WERI-Rb-1 (cell line): ENCODE measurements at regions not wholly inside any gene's neighbourhood (a gene's known extent, or its start where the extent isn't known, plus 50 kb on each side); places are given as distances from the start of the nearest gene placed in this dataset.

Experiments
- DNase-seq: peaks from one replicate; pipeline ENCODE4 v3.0.0-alpha.2; 2020
- H3K27ac ChIP-seq: fragments of 250-450 bp; sonication (Bioruptor Pico); 2 replicates; pipeline ENCODE4 v1.5.1; 2020; ENCODE audit warnings: mild to moderate bottlenecking, moderate library complexity
- H3K27me3 ChIP-seq: fragments of 250-450 bp; sonication (Bioruptor Pico); 2 replicates; pipeline ENCODE4 v1.5.1; 2021; ENCODE audit warnings: mild to moderate bottlenecking, low read depth, moderate library complexity; ENCODE audit not compliant: insufficient read depth, severe bottlenecking
- H3K36me3 ChIP-seq: fragments of 250-450 bp; sonication (Bioruptor Pico); 2 replicates; pipeline ENCODE4 v1.5.1; 2020; ENCODE audit warnings: mild to moderate bottlenecking, moderate library complexity
- H3K4me3 ChIP-seq: 2 replicates; pipeline ENCODE4 v1.5.1; 2011; ENCODE audit warnings: low read depth, mild to moderate bottlenecking, control low read depth, low read length
- H3K9me3 ChIP-seq: fragments of 250-450 bp; sonication (Bioruptor Pico); 2 replicates; pipeline ENCODE4 v1.5.1; 2021; ENCODE audit warnings: mild to moderate bottlenecking, moderate library complexity; ENCODE audit not compliant: severe bottlenecking
- CTCF ChIP-seq: IDR thresholded peaks from 2 replicates; pipeline ENCODE4 v1.5.1; 2011; ENCODE audit warnings: low read depth, mild to moderate bottlenecking, control low read depth, inconsistent platforms, low read length

GRCh38 chr5:166024970-166025369, 2266.5 kb upstream of the WWC1 start:
- Histone ChIP-seq H3K4me3 (no peak overlapping the region), H3K27me3 (no peaks in the 10 kb centered on the region), H3K36me3 (no peaks in the 10 kb centered on the region), H3K9me3 (no peaks in the 10 kb centered on the region), H3K27ac (no peak overlapping the region)
- no peak for DNase-seq
- no peak for TF ChIP-seq CTCF

GRCh38 chr5:166027582-166027981, 2263.9 kb upstream of the WWC1 start:
- DNase-seq = no peak
- Histone ChIP-seq H3K27me3 (no peaks in the 10 kb centered on the region), H3K4me3 (no peak overlapping the region), H3K9me3 (no peaks in the 10 kb centered on the region), H3K27ac (no peak overlapping the region), H3K36me3 (no peaks in the 10 kb centered on the region)
- TF ChIP-seq CTCF = no peak

GRCh38 chr5:166031926-166032325, 2259.5 kb upstream of the WWC1 start:
- Histone ChIP-seq H3K4me3 (no peak overlapping the region), H3K9me3 (no peaks in the 10 kb centered on the region), H3K36me3 (no peaks in the 10 kb centered on the region), H3K27me3 (no peaks in the 10 kb centered on the region), H3K27ac (no peak overlapping the region)
- no peak for DNase-seq
- no peak for TF ChIP-seq CTCF

GRCh38 chr5:166032601-166033000, 2258.8 kb upstream of the WWC1 start:
- Histone ChIP-seq H3K36me3 (no peaks in the 10 kb centered on the region), H3K9me3 (no peaks in the 10 kb centered on the region), H3K27ac (no peak overlapping the region), H3K4me3 (no peak overlapping the region), H3K27me3 (no peaks in the 10 kb centered on the region)
- no peak for TF ChIP-seq CTCF
- DNase-seq = no peak

GRCh38 chr5:166045961-166046360, 2245.5 kb upstream of the WWC1 start:
- no peak for DNase-seq
- Histone ChIP-seq H3K27me3 (no peaks in the 10 kb centered on the region), H3K36me3 (no peaks in the 10 kb centered on the region), H3K4me3 (no peak overlapping the region), H3K27ac (no peak overlapping the region), H3K9me3 (no peaks in the 10 kb centered on the region)
- TF ChIP-seq CTCF = no peak

- no peak for TF ChIP-seq CTCF
- Histone ChIP-seq H3K27me3 (no peaks in the 10 kb centered on the region), H3K27ac (no peak overlapping the region), H3K4me3 (no peak overlapping the region), H3K9me3 (no peaks in the 10 kb centered on the region), H3K36me3 (no peaks in the 10 kb centered on the region)
- no peak for DNase-seq
Measured at GRCh38 chr5:166046956-166047355, 2244.5 kb upstream of the WWC1 start.
